ENCODE measurements at regions not wholly inside any gene's neighbourhood (a gene's known extent, or its start where the extent isn't known, plus 50 kb on each side); places are given as distances from the start of the nearest gene placed in this dataset.

DNA sequence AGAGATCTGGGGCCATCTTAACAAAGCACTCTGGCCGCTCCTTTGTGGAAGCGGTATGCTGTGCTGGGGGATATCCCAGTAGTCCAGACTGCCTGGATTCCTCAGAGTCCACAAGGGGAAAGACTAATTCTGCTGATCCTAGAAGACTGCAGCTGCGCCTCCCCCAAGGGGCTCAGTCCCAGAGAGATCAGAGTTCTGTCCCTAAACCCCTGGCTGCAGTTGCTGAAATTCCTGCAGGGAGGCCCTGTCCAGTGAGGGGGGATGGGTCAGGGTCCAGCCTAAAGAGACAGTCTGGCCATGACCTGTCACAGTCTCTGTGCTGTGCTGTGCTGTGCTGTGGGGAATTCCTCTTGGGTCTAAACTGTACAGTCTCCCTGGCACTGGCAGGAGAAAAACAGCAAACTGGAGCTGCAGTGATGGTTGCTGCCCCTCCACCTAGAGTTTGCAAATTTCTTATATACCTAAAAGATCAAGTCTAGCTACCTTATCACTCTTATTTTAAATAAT lies 575.1 kb upstream of the UBE2E2 start:
- H3K36me3 ChIP-seq (ENCODE audit: low read depth) = no peaks in the 10 kb centered on the region
- DNase-seq (no peak), ATAC-seq (no peak)
- H3K4me3 ChIP-seq = no peak overlapping the region
- intact Hi-C loops (cut with DNase I, micrococcal nuclease) = no loop called here
- H3K4me1 ChIP-seq (ENCODE audit: low read depth) = no peaks in the 10 kb centered on the region
- TF ChIP-seq, protein P1, sequence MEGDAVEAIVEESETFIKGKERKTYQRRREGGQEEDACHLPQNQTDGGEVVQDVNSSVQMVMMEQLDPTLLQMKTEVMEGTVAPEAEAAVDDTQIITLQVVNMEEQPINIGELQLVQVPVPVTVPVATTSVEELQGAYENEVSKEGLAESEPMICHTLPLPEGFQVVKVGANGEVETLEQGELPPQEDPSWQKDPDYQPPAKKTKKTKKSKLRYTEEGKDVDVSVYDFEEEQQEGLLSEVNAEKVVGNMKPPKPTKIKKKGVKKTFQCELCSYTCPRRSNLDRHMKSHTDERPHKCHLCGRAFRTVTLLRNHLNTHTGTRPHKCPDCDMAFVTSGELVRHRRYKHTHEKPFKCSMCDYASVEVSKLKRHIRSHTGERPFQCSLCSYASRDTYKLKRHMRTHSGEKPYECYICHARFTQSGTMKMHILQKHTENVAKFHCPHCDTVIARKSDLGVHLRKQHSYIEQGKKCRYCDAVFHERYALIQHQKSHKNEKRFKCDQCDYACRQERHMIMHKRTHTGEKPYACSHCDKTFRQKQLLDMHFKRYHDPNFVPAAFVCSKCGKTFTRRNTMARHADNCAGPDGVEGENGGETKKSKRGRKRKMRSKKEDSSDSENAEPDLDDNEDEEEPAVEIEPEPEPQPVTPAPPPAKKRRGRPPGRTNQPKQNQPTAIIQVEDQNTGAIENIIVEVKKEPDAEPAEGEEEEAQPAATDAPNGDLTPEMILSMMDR (IDR thresholded peaks at IDR 0.05) = no peak
- H3K9me3 ChIP-seq = no peaks in the 10 kb centered on the region

DNA sequence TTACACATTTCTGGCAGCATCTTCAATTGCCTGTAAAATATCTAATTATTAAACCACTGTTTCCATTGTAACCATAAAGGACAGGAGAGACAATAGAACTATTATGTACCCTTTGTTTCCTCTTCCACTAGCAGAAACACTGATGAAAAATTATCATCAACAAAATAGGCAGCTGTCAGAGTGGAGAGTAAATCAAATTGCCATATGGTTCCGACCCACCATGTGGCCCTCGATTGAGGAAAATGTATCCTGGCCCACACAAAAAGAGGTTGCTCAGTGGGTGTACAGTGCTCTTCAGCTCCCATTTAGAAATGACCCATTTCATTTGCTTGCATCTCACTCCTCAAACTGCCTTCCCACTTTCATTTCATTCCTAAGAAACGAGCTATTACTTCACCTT lies 570.6 kb upstream of the UBE2E2 start:
- no peak for ATAC-seq
- Histone ChIP-seq H3K4me1 (ENCODE audit: low read depth) (no peaks in the 10 kb centered on the region), H3K36me3 (ENCODE audit: low read depth) (no peaks in the 10 kb centered on the region), H3K9me3 (peaks cover 3% of the 10 kb centered on the region), H3K4me3 (no peak overlapping the region)
- TF ChIP-seq, protein P1 (IDR thresholded peaks at IDR 0.05) = no peak
- intact Hi-C loops (cut with DNase I, micrococcal nuclease) = no loop called here
- DNase-seq = no peak

DNA sequence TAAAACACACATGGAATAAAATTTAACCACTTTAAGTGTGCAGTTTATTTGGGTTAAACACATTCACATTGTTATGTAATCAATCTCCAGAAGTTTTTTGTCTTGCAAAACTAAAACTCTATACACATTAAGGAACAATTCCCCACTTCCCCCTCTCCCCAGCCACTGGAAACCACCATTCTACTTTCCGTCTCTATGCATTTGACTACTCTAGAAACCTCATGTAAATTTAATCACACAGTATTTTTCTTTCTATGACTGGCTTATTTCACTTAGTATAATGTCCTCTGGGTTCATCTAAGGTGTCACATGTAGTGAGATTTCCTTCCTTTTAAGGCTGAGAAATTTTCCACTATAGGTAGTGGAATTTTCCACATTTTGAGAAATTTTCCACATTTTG lies 568.7 kb upstream of the UBE2E2 start:
- TF ChIP-seq, protein P1 (IDR thresholded peaks at IDR 0.05) = no peak
- H3K4me1 ChIP-seq (ENCODE audit: low read depth) = no peaks in the 10 kb centered on the region
- DNase-seq = no peak
- no peak for ATAC-seq
- H3K36me3 ChIP-seq (ENCODE audit: low read depth) = no peaks in the 10 kb centered on the region
- intact Hi-C loops (cut with DNase I, micrococcal nuclease) = no loop called here
- peaks cover 12% of the 10 kb centered on the region for H3K9me3 ChIP-seq
- no peak overlapping the region for H3K4me3 ChIP-seq

DNA sequence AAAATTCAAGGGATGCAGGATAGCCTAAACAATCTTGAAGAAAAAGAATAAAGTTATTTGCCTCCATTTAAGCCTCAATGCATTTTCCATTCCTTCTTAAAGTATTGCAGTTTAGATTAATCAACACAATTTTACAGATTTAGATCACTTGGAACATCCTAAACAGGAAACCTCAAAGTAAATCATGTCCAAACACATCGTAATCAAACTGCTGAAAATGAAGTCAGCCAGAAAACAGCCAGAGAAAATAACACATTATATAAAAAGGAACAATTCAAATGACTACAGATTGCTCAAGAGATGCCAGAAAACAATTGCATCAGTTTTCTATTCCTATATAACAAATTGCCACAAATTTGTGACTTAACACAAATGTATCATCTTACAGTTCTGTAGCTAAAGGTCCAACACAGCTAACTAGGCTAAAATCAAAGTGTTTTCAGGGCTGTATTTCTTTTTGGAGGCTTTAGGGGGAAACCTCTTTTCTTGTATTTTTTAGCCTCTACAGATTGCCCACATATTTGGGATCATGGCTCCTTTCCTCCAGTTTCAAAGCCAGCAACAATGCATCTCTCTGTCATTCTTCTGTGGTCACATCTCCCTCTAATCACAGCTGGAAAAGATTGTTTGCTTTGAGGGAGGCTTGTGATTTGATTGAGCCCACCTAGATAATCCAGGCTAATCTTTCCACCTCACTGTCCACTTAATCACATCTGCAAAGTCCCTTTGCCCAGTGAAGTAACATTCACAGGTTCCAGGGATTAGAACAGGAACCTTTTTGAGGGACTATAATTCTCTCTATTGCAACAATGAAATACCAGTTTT lies 543.3 kb upstream of the UBE2E2 start:
- no peaks in the 10 kb centered on the region for H3K4me1 ChIP-seq (ENCODE audit: low read depth)
- TF ChIP-seq, protein P1 (IDR thresholded peaks at IDR 0.05) = no peak
- no peak overlapping the region for H3K4me3 ChIP-seq
- no peak for DNase-seq
- intact Hi-C loops (cut with DNase I, micrococcal nuclease) = no loop called here
- H3K9me3 ChIP-seq = no peaks in the 10 kb centered on the region
- no peaks in the 10 kb centered on the region for H3K36me3 ChIP-seq (ENCODE audit: low read depth)
- ATAC-seq = no peak

DNA sequence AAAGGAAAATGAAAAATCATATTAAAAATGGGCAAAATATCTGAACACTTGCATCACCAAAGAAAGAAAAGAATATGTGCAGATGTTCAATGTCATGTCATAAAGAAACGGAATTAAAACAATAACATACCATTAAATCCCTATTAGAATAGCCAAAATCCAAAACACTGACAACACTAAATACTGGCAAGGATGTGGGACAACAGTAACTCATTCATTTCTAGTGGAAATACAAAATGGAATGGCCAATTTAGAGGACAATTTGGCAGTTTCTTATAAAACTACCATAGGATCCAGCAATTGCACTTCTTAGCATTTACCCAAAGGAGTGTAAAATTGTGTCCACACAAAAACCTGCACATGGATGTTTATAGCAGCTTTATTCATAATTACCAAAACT lies 542.5 kb upstream of the UBE2E2 start:
- Histone ChIP-seq H3K4me3 (no peak overlapping the region), H3K36me3 (ENCODE audit: low read depth) (no peaks in the 10 kb centered on the region), H3K4me1 (ENCODE audit: low read depth) (no peaks in the 10 kb centered on the region), H3K9me3 (no peaks in the 10 kb centered on the region)
- TF ChIP-seq, protein P1 (IDR thresholded peaks at IDR 0.05) = no peak
- no peak for DNase-seq
- no peak for ATAC-seq
- intact Hi-C loops (cut with DNase I, micrococcal nuclease) = no loop called here

Data from mucosa of descending colon (tissue), 3 donors.